Body of pancreas (tissue), 4 donors: ENCODE measurements at regions not wholly inside any gene's neighbourhood (a gene's known extent, or its start where the extent isn't known, plus 50 kb on each side); places are given as distances from the start of the nearest gene placed in this dataset.

Experiments
- ATAC-seq: fragments of 150-250 bp; one replicate; pipeline ENCODE4 v1.9.1; 2016
- DNase-seq, 4 donors: peaks; one replicate each; pipeline ENCODE4 v3.0.0-alpha.2; 2019
- H3K27ac ChIP-seq, 4 donors: fragments of 200-600 bp; sonication (generic); 1 replicate in 3 of 4; 2 replicates in 1 of 4; pipeline versions ENCODE4 v1.5.1 to v1.6.1; 2016 to 2019; ENCODE audit warnings: mild to moderate bottlenecking in 1 of 4, mixed read lengths in 1 of 4, moderate library complexity in 1 of 4
- H3K27me3 ChIP-seq, 2 donors: fragments of 200-600 bp; sonication (generic); one replicate each; pipeline ENCODE4 v1.6.0; 2016; ENCODE audit warnings: mild to moderate bottlenecking in 1 of 2
- H3K36me3 ChIP-seq, 2 donors: fragments of 200-600 bp; sonication (generic); replicated peaks in 1 of 2; 2 replicates each; pipeline ENCODE4 v1.5.1; 2016; ENCODE audit warnings: low read depth in 2 of 2; ENCODE audit not compliant: insufficient read depth in 1 of 2
- H3K4me1 ChIP-seq: fragments of 200-600 bp; sonication (generic); one replicate; pipeline ENCODE4 v1.6.0; 2016
- H3K4me3 ChIP-seq, 2 donors: fragments of 200-600 bp; sonication (generic); 1 replicate in 1 of 2; 2 replicates in 1 of 2; pipeline ENCODE4 v1.5.1; 2016 to 2019
- H3K9me3 ChIP-seq, 3 donors: fragments of 200-600 bp; sonication (generic); 1 replicate in 2 of 3; 2 replicates in 1 of 3; pipeline ENCODE4 v1.5.1; 2016
- POLR2A ChIP-seq, 3 donors: fragments of 450-650 bp; IDR thresholded peaks; one replicate each; pipeline ENCODE4 v1.6.1; 2016; ENCODE audit warnings: antibody characterized with exemption in 3 of 3, mild to moderate bottlenecking in 2 of 3
- WGBS, 2 donors: methylation state at CpG; one replicate each; pipeline ENCODE4 v1.1.5; 2017; 5-methylcytosine and 5-hydroxymethylcytosine counted together
- intact Hi-C: fragments of 100-400 bp; cut with DNase I; formaldehyde crosslinking; loops from one replicate; pipeline ENCODE4 v1.15.1; 2023
- TF ChIP-seq, protein P1 (sequence below), 7 experiments: fragments of 450-650 bp in 4 of 7; fragments of 200-600 bp in 3 of 7; sonication (generic) in 3 of 7; IDR thresholded peaks; one replicate each; pipeline ENCODE4 v1.5.1; 2016 to 2019; ENCODE audit warnings: antibody characterized with exemption in 7 of 7

GRCh38 chr3:127488141-127488672 lies 102.3 kb downstream of the TPRA1 start:
- Histone ChIP-seq H3K27ac (no peak overlapping the region), H3K27me3 (no peaks in the 10 kb centered on the region), H3K9me3 (no peaks in the 10 kb centered on the region), H3K4me3 (no peak overlapping the region), H3K4me1 (no peaks in the 10 kb centered on the region), H3K36me3 (no peaks in the 10 kb centered on the region)
- TF ChIP-seq, protein P1, sequence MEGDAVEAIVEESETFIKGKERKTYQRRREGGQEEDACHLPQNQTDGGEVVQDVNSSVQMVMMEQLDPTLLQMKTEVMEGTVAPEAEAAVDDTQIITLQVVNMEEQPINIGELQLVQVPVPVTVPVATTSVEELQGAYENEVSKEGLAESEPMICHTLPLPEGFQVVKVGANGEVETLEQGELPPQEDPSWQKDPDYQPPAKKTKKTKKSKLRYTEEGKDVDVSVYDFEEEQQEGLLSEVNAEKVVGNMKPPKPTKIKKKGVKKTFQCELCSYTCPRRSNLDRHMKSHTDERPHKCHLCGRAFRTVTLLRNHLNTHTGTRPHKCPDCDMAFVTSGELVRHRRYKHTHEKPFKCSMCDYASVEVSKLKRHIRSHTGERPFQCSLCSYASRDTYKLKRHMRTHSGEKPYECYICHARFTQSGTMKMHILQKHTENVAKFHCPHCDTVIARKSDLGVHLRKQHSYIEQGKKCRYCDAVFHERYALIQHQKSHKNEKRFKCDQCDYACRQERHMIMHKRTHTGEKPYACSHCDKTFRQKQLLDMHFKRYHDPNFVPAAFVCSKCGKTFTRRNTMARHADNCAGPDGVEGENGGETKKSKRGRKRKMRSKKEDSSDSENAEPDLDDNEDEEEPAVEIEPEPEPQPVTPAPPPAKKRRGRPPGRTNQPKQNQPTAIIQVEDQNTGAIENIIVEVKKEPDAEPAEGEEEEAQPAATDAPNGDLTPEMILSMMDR (IDR thresholded peaks at IDR 0.05) = no peak
- no peak for TF ChIP-seq POLR2A (IDR thresholded peaks at IDR 0.05)
- ATAC-seq (no peak), DNase-seq (no peak)
- intact Hi-C loops = no loop called here
- 56 to 74% methylated on average over 8 of the region's 8 CpGs for WGBS, 2 donors

DNA sequence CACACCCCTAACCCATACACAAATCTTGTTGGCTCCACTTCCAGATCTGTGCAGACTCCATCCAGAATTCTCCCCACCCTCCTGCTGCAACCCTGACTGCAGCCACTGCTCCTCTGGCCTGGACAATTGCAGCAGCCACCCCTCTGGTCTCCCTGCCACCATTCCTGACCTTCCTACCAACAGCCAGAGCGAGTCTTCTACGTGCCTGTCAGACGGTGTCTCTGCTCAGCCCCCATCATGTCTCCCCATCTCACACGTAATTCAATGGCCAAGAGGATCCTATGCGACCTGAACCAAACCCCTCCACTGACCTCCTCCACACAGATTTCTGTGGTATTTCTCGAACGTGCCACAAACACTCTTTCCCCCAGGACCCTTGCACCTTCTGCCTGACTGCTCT lies 103.3 kb downstream of the TPRA1 start:
- no peak for ATAC-seq
- WGBS, 2 donors = 65 to 70% methylated on average over 7 of the region's 7 CpGs

GRCh38 chr3:127486321-127486944 lies 104.1 kb downstream of the TPRA1 start:
- TF ChIP-seq, protein P1 (IDR thresholded peaks at IDR 0.05) = no peak
- no peak for TF ChIP-seq POLR2A (IDR thresholded peaks at IDR 0.05)
- no peak overlapping the region for H3K4me3 ChIP-seq
- ATAC-seq (no peak), DNase-seq (no peak)
- no peaks in the 10 kb centered on the region for H3K4me1 ChIP-seq
- no peak overlapping the region for H3K27ac ChIP-seq
- 72 to 76% methylated on average over 10 of the region's 10 CpGs for WGBS, 2 donors
- no peaks in the 10 kb centered on the region for H3K36me3 ChIP-seq
- no peaks in the 10 kb centered on the region for H3K27me3 ChIP-seq
- intact Hi-C loops = no loop called here
- H3K9me3 ChIP-seq = no peaks in the 10 kb centered on the region

More for the DNA sequence above, 103.3 kb downstream of the TPRA1 start:
- TF ChIP-seq, protein P1 (IDR thresholded peaks at IDR 0.05) = no peak
- TF ChIP-seq POLR2A (IDR thresholded peaks at IDR 0.05) = no peak
- Histone ChIP-seq H3K27me3 (no peaks in the 10 kb centered on the region), H3K4me1 (no peaks in the 10 kb centered on the region), H3K4me3 (no peak overlapping the region), H3K9me3 (no peaks in the 10 kb centered on the region), H3K36me3 (no peaks in the 10 kb centered on the region), H3K27ac (no peak overlapping the region)
- intact Hi-C loops = no loop called here
- DNase-seq = no peak

DNA sequence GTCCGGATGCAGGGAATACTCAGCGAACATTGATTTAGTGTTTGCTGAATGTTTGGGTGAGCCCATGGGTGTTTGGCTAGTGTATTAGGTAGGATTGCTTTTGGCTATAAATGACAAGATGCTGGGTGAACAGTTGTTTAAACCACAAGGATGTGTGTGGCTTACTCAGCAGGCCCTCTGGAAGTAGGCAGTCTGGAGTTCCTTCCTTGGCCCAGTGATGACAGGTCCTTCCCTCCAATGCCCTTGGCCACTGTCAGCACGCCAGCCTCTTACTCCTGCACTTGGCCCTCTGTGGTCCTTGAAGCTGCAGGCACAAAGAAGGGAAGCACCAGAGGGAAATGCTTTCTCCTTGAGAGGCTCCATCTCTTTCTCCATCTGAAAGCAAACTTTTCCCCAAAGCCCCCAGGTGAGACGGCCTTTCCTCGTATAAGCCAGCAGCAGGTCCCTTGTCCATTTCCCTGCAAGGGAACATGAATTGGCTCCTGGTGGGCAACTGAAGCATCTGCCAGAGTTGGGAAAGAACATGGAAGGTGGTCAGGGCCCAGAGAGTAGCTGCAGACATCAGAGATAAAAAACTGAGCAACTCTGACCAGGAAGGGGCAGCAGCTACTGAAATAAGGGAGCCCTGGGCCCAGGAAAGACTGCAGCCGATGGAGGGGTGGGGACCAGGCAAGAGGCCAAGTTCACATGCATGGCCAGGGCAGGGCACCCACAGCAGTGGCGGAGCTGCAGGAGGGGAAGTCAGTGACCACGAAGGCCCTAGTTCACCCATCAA lies 105.0 kb downstream of the TPRA1 start:
- no peaks in the 10 kb centered on the region for H3K9me3 ChIP-seq
- DNase-seq (no peak), ATAC-seq (no peak)
- H3K4me1 ChIP-seq = no peaks in the 10 kb centered on the region
- no peaks in the 10 kb centered on the region for H3K36me3 ChIP-seq
- H3K27ac ChIP-seq = no peak overlapping the region
- no peak overlapping the region for H3K4me3 ChIP-seq
- 72 to 73% methylated on average over 8 of the region's 8 CpGs for WGBS, 2 donors
- no peaks in the 10 kb centered on the region for H3K27me3 ChIP-seq
- TF ChIP-seq, protein P1 (IDR thresholded peaks at IDR 0.05) = no peak
- TF ChIP-seq POLR2A (IDR thresholded peaks at IDR 0.05) = no peak
- intact Hi-C loops = no loop called here
